ENCODE measurements at regions not wholly inside any gene's neighbourhood (a gene's known extent, or its start where the extent isn't known, plus 50 kb on each side); places are given as distances from the start of the nearest gene placed in this dataset.
"Not testable (repeated sequence)": the region's sequence is repeated elsewhere in the genome, so short reads cannot be mapped to it uniquely, and the experiment has no call there.

DNA sequence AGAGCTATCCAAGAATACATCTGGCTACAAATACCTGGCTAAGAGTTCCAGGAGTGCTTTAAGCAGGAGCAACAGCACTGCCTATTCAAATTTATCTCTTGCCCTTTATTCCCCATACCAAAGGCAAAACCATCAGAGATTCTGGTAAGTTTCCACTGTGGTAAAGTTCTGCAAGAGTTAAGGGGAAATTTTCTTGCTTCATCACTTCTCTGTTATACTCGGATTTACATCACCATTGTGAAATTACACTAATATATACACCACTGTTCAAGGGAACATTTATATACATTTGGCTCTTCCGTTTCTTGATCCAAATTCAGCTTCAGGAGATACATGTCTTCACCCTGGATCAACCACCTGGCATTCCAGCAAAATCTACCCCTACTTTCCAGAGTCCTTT, 70.8 kb upstream of the PTPN13 start:
- no peak for DNase-seq (ENCODE audit: low read depth in 2 of 2)

DNA sequence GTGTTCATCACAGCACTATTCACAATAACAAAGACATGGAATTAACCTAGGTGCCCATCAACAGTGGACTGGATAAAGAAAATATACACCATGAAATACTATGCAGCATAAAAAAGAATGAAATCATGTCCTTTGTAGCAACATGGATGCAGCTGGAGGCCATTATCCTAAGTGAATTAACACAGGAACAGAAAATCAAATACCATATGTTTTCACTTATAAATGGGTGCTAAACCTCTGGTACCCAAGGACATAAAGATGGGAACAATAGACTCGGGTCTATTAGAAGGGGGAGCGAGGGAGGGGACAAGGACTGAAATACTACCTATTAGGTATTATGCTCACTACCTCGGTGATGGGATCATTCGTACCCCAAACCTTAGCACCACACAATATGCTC, 66.4 kb upstream of the PTPN13 start:
- DNase-seq (ENCODE audit: low read depth in 2 of 2) = not testable (repeated sequence)

DNA sequence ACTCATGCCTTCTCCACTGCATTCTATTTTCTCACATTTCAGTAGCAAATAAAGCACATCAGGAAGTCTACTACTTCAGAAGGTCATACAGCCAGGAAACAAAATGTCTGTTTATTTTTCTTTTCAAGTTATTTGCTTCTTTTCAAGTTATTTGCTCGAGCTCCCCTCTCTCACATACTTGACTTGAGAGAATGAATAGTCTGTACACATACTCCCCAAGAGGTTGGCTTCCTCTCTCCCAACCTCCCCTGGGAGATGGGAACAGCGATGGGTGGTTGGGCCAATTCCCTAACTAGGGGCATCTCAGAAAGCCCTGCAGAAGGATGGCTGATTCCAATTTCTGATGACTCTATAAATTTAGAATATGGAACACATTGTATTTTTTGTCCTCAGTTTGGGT, 64.7 kb upstream of the PTPN13 start:
- DNase-seq (ENCODE audit: low read depth in 2 of 2) = no peak

DNA sequence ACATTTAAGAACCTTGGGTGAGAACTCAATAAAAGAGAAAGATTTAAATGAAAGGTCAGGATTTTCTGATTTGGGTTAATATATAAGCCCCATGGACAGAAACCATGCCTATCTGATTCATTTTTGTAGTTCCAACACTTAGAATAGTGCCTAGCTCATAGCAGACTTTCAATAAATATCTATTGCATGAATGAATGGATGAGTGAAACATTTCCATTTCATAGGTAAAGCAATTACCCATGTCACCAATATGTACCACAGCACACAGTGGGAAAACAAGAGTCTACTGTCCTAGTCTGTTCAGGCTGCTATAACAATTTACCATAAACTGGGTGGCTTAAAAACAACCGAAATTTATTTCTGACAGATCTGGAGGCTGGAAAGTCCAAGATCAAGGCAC, 63.9 kb upstream of the PTPN13 start:
- DNase-seq (ENCODE audit: low read depth in 2 of 2) = no peak

DNA sequence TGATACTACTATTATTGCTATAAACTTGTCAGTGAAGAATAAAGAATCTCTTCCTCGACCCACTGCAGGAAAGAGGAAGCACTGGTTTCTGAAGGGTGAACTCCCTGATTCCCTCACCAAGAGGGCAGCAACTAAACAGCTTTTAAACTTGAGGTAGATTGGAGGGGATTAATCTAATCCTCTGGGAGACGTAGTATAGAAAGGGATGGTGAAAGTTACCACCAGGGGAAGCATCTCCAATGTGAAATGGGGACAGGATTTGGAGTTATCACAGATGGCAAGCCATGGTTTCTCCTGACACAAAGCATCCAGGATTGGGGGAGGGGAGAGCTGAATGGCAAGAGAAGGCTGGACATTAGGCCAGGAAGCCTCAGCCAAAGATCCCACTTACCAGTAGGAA, 62.7 kb upstream of the PTPN13 start:
- DNase-seq (ENCODE audit: low read depth in 2 of 2) = no peak

DNA sequence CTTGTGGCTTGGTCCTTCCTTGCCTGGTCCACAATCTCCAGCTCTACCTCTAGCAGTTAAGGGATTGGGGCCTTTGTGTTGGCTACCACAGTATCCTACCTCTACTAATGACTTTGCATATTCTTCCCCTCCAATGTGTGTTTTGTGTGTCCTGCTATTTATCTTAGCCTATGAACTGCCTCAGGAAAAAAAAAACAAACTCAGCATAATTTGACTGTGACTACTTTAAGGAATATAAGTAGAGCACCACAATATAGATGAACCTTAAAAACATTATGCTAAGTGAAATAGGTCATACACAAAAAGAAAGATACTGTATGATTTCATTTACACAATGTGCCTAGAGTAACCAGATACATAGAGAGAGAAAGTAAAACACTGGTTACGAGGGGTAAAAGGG, 61.3 kb upstream of the PTPN13 start:
- no peak for DNase-seq (ENCODE audit: low read depth in 2 of 2)

DNA sequence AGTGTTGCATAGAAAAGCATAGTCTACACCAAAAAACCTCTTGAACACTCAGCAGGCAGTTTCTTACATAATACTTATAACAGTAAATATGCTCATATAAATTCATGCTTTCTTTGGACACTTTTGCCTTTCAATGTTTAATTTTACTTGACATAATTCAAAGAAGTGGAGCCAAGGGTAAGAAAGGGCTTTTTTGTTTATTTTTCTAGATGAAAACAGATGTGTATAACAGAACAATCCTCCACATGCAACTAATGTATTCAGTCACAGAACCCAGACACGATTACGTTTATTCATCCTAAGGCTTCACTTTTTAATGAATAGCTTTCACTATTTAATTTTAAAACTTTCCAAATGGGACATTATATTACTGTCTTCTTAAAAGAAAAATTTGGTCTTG, 58.0 kb upstream of the PTPN13 start:
- DNase-seq (ENCODE audit: low read depth in 2 of 2) = no peak

DNA sequence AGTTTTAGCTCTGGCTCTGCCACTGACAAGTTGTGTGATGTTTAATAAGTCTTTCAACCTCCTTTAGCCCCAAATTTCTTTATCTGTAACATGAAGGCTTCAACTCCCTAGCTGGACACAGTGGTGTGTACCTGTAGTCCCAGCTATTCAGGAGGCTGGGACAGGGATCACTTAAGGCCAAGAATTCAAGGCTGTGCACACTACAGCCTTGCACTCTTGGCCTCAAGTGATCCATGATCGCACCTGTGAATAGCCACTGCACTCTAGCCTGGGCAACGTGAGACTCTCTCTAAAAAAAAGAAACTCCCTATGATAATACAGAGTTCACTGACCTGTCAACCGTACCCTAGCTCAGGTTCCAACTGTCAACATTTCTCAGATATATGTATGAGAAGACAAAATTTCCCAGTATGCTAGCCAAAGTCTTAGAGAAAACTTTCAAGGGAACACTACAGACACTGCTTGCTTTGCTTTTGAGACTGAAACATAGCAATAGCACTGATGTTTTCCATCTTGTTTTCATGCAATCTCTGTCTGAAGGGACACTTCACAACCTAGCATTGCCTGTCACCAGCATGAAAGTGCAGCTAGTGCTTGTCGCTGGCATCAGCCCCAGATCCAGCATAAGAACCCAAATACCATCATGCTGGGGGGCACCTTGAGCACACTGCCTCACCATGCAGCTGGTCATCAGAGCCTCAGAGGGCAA, 51.6 kb upstream of the PTPN13 start:
- DNase-seq (ENCODE audit: low read depth in 2 of 2) = no peak

DNA sequence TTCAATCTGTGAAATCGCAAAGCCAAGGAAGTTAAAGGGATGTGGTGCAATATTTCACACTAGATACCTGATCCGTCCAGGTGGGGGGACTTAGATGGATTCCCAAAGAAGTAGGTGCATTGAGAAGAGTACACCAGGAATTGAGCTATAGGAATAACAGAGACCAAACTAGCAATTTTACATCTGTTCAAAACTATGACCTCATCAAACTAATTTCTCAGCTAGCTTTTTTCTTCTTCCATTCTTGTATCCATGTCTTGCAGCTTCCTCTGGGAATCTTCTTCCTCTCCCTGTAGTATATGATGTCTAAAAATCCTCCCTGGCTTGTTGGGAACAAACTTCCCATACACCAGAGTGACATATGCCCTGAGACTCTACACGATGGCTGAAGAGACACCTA, 51.0 kb upstream of the PTPN13 start:
- DNase-seq (ENCODE audit: low read depth in 2 of 2) = no peak

DNA sequence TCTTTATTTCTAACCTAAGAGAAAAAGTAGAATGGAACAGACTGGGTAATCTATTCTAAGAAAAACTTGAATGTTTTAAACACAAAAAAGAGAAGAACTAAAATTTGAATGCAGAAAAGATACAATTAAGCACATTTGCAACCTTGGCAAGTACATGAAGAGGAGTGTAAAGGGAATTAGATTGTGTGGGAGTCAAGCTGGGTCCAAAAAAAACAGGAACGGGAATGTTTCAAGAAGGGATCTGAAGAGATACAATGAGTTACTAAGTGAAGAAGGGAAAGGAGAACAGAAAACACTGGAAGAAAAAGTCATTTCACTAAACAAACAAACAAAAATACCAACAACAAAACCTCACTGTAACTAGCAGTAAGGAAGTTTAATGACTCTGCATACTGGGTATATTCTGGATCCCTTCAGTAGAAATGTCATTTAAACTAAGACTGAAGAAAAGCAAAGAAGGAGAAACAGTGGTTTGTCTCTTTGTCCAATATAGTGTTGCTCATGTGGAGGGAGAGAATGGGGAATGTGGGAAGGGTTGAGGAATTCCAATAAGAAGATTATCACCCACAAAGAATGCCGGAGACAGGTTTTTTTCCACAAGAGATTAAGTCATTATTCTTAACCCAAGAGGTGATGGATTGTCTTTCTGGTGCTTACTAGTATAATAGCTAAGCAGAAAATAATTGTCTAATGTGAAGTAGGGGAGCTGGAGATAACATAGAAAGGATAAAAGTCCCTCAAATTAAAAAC, 50.4 kb upstream of the PTPN13 start:
- DNase-seq (ENCODE audit: low read depth in 2 of 2) = no peak

DNA sequence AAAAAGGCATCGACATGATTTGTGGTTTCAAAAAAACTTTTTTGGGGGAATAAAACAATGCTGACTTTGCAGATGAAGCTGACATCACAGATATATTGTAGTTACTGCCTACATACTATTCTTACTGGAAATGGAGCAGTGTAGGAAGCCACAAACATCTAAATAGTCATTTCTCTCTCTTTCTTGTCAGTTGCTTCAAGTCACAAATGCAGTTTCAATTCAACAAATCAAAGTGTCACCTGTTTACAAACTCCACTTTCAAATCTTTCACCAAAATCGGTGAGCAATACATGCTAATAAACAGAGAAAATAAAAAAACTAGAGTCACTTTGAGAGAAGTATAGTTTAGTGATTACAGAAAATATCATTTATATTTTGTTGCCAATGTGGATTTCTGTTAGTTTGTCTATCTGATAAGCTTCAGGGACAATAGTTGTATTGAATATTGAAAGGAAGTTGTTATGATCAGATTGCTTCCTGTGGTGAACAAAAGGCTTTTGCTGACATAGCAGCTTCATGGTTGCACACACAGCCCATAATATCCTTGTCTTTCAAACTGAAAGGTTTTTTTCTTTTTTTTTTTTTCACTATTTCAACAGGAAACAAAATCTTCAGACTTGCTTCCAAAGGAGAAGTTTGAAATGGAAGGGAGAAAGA, 49.7 kb upstream of the PTPN13 start:
- no peak for DNase-seq (ENCODE audit: low read depth in 2 of 2)
